ENCODE measurements at regions not wholly inside any gene's neighbourhood (a gene's known extent, or its start where the extent isn't known, plus 50 kb on each side); places are given as distances from the start of the nearest gene placed in this dataset.

DNA sequence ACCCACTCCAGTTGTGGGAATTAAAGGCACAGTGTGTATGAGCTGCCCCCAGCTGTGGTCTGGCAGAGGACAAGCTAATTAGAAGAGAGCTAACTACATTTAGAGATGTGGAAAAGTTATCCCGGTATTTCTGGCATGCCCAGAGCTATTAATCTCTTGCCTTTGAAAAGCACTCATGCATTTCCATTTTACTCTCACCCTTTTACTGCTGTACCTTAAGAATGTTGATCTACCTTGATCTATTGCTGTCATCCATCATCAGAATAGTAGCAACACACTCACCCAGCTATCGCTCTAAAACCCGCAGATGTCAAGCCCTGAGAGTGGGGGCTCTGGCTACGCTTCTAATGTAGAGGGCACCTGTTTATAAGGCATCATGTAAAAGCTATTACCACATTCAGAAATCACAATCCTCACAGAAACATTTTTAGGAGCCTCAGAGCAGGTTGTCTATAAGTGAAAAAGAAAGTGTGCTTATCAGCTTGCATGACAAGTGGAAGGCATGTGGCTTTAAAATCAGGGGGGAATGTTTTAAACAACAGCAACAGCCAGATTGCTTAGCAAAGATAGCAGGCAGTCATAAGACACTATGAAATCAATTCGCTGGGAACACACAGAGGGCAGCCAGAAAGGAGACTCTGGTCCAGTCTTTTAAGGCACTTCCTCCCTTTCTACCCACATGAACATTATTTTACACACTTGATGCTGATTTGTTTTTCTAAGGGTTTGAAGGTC lies 224.2 kb upstream of the IRS2 start:
- TF ChIP-seq, protein P1, sequence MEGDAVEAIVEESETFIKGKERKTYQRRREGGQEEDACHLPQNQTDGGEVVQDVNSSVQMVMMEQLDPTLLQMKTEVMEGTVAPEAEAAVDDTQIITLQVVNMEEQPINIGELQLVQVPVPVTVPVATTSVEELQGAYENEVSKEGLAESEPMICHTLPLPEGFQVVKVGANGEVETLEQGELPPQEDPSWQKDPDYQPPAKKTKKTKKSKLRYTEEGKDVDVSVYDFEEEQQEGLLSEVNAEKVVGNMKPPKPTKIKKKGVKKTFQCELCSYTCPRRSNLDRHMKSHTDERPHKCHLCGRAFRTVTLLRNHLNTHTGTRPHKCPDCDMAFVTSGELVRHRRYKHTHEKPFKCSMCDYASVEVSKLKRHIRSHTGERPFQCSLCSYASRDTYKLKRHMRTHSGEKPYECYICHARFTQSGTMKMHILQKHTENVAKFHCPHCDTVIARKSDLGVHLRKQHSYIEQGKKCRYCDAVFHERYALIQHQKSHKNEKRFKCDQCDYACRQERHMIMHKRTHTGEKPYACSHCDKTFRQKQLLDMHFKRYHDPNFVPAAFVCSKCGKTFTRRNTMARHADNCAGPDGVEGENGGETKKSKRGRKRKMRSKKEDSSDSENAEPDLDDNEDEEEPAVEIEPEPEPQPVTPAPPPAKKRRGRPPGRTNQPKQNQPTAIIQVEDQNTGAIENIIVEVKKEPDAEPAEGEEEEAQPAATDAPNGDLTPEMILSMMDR (IDR thresholded peaks at IDR 0.05) = no peak
- no peak for TF ChIP-seq RFX5 (IDR thresholded peaks at IDR 0.05)
- no peak for TF ChIP-seq POLR2A (IDR thresholded peaks at IDR 0.05; ENCODE audit: low read length)
- no peak for TF ChIP-seq CEBPB (IDR thresholded peaks at IDR 0.05)
- TF ChIP-seq MYC (IDR thresholded peaks at IDR 0.05; ENCODE audit: borderline replicate concordance, low read length) = no peak

All from A549 (cell line).